Stimulated activated CD8-positive, alpha-beta memory T cell treated with anti-CD3 and anti-CD28 coated beads, Interleukin-15, amount 100 ng/mL, for 4 hours (primary cell): ENCODE measurements at regions not wholly inside any gene's neighbourhood (a gene's known extent, or its start where the extent isn't known, plus 50 kb on each side); places are given as distances from the start of the nearest gene placed in this dataset.
"Not testable (repeated sequence)": the region's sequence is repeated elsewhere in the genome, so short reads cannot be mapped to it uniquely, and the experiment has no call there.

Experiments
- DNase-seq, 2 donors: peaks; one replicate each; pipeline ENCODE4 v3.0.0-alpha.2; 2020; ENCODE audit warnings: low read depth in 2 of 2

DNA sequence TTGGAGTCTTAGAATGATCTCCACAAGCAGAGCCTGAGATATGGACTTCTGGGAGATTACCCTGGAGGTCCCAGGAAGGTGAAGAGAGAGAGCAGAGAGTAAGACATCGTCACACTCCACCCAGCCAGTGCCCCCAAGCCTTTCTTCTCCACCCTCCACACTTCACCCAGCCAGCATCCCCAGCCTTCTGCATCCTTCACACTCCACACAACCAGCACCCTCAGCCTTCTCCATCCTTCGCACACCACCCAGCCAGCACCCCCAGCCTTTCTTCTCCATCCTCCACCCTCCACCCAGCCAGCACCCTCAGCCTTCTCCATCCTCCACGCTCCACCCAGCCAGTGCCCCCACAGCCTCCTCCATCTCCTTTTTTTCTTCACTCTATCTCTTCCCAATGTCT lies 603.9 kb upstream of the B3GAT1 start:
- no peak for DNase-seq

DNA sequence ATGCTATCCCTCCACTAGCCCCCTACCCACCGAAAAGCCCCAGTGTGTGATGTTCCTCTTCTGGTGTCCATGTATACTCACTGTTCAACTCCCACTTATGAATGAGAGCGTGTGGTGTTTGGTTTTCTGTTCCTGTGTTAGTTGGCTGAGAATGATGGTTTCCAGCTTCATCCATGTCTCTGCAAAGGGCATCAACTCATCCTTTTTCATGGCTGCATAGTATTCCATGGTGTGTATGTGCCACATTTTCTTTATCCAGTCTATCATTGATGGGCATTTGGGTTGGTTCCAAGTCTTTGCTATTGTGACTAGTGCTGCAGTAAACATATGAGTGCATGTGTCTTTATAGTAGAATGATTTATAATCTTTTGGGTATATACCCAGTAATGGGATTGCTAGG lies 599.3 kb upstream of the B3GAT1 start:
- DNase-seq = not testable (repeated sequence)

DNA sequence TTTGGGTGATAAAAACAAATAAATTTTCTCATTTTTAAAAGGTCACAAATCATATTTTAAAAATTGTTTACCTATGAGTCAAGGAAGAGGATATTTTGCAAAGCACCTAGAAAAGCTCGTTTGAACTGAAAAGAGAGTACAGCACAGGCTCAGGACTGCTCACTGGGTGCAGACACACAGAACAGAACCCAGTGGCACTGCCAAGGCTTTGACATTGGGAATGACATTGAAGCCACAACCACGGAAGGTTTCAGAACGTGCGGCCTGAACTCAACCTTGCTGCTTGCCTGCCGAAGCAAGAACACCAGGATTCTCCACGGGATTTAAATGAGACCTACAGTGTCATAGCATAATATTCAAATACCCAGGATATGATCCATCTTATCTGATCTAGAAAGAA lies 597.1 kb upstream of the B3GAT1 start:
- no peak for DNase-seq

DNA sequence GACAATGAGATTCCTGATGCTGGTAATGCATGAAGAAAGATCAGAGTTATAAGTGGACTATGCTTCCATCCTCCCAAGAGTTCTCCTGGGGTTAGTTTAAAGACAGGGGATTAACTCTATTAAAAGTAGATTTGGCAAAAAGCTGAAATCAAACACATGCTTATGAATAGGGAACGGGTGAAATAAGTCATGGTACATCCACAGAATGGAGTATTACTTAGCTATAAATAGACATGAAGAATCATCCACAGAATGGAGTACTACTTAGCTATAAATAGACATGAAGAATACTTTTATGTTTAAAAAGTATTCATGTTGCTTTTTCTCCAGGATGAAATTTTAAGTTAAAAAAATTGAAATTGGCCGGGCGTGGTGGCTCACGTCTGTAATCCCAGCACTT lies 596.4 kb upstream of the B3GAT1 start:
- DNase-seq = no peak

DNA sequence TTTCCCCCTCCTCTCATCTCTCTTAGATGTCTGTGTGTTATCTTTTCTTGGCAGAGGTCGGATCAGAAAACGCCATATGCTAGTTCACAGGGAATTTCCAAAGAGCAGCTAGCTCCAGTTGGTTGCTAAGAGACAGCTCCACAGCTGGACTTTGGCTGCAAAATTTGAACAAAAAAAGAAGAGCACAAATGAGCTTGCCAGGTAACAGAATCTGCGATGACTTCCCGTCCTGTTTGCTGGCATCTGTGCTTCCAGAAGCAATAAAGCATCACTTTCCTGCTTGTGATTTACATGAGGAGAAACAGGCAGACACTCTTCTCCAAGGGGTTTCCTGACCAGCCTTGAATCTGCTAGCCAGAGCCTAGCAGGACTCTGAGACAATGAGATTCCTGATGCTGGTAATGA lies 596.0 kb upstream of the B3GAT1 start:
- DNase-seq = no peak

DNA sequence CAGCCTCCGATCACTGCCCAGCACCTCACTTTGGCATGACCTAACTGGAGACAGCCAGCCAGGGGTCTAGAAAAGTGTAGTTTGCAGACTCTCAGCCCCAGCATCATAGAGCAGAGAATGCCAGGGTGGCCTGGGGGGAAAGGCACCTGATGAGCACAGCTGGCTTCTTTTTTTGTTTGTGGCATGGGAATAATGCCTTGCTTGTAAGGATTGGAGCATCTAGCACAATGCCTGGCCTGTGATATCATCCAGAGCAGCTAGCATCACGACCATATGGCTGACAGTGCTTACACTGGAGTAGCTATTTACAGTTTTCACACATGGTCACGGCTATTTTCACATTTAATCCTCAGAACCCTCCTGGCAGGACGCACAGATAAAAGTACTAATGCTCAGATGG lies 594.8 kb upstream of the B3GAT1 start:
- DNase-seq = no peak

DNA sequence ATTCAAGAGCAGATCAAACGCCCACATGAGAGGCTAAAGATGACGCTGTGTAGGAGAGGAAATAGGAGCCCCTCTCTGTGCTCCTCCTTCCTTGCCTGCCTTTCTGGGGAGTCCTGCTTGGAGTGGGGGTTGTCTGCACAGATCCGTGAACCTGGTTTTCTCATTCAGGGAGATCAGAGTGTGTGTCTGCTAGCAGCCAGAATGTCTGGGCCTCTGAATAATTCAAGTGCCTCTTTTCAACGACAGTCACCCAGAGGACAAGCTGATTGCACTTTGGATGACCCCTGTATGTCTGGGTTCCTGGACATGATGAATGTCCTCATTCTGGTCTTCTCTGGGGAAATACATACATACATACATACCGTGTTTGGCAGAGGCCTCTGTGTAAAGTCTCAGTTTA lies 592.5 kb upstream of the B3GAT1 start:
- no peak for DNase-seq

DNA sequence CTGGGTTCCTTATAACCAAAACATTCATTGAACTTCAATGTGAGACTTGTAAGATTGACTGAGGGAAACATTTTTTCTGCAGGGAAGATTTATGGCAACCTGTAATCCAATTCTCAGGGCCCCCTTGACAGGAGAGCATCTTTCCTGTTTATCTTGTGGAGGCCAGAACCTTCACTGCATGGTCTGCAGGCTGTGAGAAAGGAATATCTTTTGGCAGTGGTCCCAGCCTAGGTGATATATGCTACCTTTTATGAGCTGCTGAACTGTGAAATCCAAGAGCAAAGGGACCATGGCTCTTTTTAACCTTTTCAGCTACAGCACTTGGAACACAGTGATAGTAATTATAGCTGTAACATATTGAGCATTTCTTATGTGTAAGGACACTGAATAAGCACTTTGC lies 590.2 kb upstream of the B3GAT1 start:
- no peak for DNase-seq

DNA sequence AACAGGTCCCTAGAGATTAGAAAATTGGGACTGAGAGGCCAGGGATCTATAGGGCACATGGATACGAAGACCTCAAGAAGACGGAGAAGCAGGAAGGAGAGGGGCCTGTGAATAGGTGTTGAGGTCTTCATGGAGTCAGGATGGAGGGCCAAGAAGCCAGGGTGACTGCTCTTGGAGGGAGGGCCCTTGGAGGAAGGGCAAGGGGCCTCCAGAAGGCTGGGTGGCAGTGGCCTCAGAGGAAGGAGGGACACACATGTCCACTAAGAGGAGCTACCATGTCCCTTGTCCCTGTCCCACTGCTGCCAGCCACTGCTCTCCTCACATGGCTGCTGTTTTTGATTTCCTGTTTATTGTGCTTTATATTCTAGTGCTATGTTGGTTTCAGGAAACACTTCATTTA lies 589.5 kb upstream of the B3GAT1 start:
- no peak for DNase-seq

DNA sequence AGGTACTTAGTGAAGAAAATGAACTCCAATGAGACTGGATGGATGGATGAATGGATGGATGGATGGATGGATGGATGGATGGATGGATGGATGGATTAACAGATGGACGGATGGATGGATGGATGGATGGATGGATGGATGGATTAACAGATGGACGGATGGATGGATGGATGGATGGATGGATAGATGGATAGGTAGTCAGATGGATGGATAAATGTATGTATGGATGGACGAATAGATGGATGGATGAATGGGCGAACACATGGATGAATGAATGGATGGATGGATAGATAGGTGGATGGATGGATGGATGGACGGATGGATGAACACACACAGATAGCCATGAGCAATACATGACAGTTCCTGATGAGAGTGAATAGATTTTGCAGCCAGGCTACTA lies 589.0 kb upstream of the B3GAT1 start:
- not testable (repeated sequence) for DNase-seq

DNA sequence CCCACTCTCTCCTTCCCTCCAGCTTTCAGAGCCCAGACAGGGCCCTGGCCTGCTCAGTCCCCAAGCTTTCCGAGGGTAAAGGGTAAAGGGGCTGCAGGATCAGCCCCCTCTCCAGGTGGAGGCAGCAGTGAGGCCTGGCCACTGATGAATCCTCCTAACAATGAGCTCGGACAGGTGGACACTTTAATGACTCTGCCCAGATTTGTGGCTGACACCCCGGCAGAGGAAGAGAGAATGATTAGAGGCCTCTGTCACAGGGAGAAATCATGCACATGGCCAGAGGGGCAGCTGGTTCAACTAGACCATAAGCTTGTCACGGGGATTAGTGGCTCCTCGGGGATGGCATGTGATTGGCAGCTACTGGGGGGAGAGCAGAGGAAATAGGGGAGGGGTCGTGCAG lies 587.5 kb upstream of the B3GAT1 start:
- DNase-seq = no peak

DNA sequence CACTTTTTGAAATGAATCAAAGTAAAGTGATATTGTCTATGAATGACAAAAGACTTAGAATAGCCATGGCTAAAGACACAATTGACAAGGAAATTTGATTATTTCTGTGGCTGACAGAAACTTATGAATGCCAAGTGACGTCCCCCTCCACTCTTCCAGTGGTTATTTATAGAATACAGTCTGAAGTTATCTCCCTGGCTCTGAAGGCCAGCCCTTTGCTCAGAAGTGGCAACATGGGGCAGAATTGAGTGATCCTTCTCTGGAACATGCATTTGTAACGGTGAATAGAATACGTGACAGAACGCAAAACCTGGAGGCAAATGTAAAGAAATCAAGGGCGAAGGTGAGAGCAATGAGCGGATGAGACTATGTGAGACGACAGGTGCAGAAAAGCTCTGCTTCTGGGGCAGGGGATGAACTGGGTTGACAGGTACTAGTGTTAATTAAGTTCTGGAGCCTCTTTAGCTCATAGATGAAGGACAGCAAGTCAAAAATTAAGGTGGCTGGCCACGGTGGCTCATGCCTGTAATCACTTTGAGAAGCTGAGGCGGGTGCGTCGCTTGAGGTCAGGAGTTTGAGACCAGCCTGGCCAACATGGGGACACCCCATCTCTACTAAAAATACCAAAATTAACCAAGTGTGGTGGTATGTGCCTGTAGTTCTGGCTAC lies 585.7 kb upstream of the B3GAT1 start:
- DNase-seq = no peak

DNA sequence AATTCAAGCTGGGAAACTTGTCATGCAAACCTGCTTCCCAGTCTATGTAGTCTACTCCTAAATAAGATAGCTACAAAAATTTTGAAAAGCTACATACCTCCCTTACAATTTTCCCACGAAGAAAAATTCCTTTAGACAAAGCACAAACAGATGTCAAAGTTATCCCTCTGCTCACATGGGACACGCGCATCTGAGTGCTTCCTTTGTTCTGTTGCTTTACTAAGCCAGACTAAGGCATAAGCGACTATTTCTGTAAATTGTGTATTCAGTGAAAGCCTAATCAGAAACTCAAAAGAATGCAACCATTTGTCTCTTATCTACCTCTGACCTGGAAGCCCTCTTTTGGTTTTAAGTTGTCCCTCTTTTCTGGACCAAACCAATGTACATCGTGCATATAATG lies 583.7 kb upstream of the B3GAT1 start:
- DNase-seq = no peak

DNA sequence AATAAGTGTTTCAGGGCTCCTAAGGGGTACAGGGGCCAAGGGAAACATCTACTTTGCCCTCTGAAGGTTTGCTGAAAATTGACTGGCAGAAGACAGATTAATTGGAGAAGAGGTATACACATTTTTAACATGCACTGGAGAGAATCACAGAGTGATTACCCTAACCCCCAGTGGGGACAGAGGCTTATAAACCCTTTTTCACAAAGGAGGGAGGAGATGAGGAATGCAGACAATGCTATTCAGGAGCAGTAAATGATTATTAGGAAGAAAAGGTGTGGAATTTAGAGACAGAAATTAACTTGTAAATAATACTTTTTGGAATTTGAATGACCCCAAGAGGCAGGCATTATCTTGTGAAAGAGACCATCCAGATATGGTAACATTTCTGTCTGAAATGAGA lies 582.4 kb upstream of the B3GAT1 start:
- DNase-seq = no peak

DNA sequence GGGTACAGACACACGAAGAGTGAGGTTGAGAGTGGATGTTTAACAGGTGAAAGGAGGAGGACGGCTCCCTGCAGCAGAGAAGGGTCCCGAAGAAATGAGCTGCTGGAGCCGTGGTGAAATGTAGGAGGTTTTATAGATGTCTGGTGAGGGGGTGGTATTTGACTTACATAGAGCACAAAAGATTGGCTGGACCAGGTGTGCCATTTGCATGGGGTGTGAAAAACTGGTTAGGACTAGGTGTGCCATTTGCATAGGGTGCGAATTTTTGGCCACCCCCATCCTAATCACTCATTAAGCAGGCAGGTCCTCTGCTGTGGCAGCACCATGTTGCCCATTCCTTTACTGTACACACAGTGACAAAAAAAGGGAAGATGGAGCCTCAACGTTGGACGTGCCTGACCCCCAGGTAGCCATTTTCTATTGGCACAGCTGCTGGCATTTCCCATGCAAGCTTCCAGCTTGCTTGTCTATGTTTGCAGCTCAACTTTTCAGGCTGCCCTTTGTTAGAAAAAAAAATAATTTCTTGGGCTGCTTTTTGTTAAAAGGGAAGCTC lies 581.7 kb upstream of the B3GAT1 start:
- DNase-seq = no peak

DNA sequence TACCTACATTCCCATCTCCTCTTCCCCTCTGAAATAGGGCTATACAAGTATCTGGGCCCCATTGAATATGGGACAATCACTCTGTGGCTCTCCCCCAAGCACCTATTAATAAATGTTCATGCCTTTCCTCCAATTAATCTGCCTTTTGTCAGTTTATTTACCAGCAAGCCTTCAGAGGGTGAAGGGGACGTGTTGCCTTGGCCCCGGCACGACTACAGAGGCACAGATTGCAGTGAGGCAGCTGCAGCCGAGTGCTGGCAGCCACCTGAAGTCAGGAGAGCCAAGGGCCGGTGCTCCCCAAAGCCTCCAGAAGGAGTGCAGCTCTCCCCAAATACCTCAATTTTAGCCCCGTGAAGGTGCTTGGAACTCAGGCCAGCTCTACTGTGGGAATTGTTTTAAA lies 580.9 kb upstream of the B3GAT1 start:
- no peak for DNase-seq

DNA sequence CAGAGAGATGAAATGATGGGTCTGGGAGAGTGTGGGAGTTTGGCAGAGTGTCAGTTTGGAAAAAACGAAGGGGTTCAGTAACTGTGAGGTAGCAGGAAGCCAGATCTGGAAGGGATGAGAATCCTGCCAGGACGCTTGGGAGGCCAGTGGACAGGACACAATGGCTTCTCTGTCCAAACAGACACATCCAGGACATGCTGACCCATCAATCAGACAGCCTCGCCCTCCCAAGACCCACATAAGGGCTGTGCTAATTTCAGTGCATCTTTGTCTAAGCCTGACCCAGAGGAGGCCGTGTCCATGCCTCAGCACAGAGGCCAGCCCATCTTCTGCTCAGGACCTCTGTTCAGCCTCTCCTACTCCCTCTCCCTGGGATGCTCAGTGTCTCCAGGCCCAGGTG lies 576.5 kb upstream of the B3GAT1 start:
- no peak for DNase-seq

DNA sequence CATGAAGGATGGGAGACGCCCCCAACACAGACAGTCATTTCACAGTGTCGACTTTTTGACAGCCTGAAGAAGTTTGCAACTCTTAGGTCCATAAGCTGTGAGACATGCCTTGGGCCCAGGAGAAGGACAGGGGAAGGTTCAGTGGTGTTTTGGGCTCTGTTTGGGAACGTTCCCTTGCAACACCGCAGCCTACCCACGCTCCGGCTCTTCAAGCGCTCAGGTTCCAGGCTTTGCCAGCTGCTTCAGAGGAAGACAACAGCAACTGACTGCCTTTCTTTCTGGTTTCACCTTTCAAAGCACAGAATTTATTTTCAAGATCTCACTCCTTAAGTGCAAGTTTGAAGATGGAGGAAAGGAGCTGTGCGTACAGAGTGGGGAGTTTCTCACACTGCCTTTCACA lies 575.8 kb upstream of the B3GAT1 start:
- DNase-seq = no peak

DNA sequence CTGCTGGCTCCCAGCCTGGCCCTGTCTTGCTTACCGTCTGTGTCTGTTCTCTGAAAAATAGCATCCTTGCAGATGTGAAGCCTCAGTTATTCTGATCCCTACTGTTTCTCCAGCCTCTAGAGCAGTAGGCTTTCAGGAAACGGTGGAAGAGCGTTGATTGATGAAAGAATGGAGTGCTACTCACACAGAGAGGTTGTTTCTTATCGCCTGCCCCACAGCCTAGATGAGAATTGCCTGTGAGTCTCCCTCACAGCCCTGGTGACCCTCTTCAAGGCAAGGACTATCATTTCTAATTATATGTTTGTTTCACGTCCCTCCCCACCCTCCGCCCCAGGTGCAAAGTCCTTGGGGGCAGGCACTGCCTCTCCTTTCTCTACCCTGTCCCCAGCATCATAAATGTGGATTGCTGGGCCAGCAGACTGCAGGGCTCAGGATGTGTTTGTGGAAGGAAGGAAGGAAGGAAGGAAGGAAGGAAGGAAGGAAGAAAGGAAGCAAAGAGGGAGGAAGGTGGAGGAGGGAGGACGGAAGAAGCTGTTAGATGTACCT lies 575.3 kb upstream of the B3GAT1 start:
- DNase-seq = no peak

DNA sequence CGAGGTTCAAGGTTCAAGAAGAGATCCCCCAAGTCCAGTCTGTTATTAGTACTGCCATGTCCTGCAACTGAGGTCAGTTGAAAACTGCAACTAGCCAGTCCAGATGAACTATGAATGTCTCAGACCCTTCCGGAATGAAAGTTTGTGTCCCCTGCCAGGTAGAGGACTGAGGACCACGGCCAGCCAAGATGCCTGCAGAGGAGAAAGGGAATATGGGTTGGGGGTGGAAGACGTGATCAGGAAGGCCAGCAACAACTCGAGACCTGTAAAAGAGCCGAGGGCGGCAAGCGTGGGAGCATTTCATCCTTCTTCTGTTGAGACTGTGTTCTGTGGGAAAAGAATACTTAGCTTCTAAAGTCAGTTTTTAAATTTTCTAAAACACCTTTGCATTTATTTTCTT lies 572.4 kb upstream of the B3GAT1 start:
- no peak for DNase-seq

DNA sequence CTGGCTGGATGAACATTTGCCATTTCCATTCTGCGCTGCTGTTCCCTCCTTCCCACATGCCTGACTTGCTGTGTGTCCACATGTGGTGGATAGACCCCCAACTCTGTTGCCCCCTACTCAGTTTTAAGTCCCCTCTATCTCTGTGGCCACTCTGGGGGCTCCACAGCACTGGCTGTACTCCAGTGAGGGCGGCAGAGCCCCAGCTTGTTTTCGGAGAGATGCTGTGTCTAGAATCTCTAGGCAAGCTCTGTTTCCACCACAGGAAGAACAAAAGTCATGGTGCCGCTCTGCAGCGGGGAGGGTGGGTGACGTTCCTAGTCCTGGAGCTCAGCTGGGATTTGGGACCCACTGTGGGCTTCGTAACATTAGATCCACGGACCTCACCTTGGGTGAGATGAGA lies 570.4 kb upstream of the B3GAT1 start:
- DNase-seq = not testable (repeated sequence)

DNA sequence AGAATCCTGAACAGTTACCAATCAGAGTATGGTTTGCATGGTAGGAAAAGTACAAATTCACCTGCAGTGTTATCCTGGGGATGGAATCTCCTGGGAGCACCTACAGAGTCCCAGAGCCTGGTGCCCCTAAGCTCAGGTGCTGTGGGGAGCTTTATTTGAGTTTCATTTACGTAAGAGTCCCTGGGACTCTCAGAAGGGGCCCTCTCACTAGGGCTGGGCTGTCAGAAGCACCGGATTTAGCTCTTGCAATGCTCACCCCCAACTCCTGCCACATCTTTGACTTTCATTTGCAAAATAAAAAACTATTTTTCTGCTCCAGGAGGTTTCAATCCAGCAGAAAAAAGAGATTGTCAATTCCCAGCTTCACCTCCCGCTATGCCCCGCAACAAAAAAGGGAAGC lies 569.8 kb upstream of the B3GAT1 start:
- no peak for DNase-seq

DNA sequence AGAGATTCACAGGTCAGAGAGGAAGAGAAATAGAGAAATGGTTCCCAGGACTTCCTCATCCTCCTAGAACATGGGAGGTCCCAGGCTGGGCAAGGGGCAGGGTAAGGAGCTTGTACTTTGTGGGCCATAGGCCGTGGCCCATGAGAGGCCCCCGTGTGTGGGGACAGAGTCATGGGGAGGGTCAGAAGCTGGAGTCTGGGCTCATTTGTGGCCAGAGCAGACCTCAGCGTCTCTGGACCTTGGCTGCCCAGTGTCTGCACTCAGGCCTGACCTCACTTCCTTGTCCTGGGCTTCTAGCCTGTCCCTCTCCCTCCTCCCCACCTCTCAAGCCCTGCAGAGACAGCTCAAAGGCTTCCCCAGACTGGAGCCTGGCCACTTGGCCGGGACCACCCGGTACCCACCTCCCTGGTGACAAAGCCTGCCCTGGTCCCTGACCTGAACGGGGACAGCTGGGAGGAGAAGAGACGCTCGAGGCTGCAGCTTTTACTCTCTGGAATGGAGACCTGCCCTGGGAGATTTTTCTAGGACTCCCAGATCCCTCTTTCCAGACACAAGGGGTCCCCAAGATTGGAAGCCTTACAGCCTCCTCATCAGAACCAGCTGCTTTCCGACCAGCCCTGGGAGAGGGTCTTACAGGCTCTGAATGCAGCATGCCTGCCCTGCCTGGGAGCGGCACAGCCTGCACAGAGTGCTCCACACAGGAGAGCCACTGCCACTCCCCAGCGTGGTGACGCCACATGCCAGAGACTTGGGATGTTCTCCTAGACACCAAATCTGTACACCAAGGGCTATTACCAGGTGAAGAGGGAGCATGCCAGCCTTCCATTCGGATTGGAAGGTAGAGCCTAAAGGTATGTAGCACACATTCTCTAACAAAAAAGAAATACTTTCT lies 569.0 kb upstream of the B3GAT1 start:
- no peak for DNase-seq
